GM18508 (cell line): ENCODE measurements at regions not wholly inside any gene's neighbourhood (a gene's known extent, or its start where the extent isn't known, plus 50 kb on each side); places are given as distances from the start of the nearest gene placed in this dataset.

Source experiments
- ATAC-seq: cut with Tn5 transposase; IDR thresholded peaks from one replicate; pipeline ENCODE4 v1.9.1; 2021; ENCODE audit warnings: moderate number of reproducible peaks; ENCODE audit not compliant: insufficient read depth, unreplicated experiment

DNA sequence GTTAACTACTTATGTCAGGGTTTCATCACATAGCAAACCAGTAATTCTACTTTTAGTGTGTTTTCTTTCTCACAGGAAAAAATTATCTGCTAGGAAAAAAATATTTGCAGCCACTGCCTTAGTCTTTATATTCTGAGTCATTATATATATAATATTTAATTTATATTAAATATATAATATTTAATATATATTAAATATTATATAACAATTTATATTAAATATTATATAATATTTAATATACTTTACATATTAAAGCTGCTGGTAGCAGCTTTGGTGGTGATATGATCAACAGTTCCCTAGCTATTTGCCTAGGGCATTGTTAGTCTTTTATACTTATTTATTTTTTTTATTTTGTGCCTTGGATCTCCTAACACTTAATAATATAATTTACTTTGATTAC is 381.6 kb downstream of the STIM2 start:
- ATAC-seq = no peak

DNA sequence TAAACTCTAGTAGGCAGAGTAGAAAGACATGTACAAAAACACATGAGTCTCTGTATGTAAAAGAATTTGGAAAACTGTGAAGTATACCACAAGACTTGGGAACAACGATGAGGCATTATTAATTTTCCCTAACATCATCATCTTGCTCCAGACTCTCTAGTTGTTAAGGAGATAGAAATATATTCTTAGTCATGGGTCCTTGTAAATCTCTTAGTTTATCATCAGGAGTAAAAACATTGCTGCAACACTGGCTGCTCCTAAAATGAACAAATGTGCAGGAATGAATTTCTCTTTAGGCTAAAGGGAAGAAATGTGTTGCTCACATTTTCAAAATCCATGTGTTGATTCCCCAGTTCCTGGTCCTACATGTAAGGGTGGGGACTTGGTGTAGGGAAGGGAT is 384.6 kb downstream of the STIM2 start:
- ATAC-seq = no peak

DNA sequence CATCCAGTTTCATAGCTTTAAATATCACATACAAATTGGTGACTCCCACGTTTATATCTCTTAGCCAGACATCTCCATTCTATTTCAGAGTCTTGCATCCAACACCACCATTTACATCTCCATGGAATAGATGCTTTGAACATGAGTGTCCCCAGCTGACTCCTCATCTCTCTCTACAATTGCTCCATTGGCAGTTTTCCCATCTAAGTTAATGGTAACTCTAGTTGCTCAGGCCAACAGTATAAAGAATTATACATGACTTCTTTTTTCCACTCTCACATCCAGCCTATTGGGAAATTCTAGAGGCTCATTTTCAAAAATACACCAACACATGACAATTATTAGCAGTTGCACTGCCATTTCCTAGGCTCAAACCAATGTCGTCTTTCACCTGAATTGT is 388.2 kb downstream of the STIM2 start:
- ATAC-seq = no peak

DNA sequence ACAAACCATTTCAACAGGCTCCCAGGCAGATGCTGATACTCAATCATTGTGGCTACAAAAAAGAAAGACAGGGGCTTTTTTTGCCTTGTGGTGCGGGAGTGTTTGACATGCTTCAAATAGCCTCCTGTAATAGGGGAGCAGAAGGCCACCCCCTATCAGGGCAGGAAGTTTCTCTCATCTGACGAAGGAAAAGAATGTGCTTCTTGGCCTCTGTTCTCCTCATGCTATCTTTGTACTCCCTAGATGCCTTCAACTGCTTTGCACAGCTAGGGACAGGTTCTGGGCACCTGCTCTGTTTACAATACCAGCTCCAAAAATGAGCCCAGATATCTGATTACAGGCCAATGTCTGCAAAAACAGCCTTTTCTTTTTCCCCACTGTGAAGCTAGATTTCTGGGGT is 391.1 kb downstream of the STIM2 start:
- ATAC-seq = no peak

DNA sequence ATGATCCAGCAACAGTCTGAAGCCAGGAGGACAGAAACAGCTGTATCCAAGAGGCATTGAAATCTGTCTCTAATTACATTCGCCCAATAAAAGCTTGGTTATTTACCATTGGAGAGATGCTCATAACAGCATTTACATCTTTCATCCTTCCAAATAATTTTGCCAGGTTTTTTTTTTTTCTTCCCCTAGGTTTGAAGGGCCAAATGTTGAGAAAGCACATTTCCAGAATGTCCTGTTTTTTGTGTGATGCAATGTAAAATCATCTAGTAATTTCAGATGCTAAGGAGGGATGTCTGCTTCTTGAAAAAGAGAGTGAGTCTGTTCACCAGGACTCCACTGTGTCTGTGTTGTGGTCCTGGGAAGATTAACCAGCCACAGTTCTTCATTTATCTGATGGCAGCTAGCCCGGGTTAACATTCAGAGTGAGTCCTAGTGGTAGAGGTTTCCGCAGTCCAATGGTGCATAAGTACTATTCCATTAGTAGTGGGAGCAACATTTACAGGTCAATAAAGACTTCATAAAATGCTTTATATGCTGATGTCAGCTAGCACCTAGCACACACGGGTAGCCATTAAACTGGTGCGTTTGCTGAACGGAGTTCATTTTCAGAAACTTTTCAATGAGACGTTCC is 406.8 kb downstream of the STIM2 start:
- ATAC-seq = no peak

DNA sequence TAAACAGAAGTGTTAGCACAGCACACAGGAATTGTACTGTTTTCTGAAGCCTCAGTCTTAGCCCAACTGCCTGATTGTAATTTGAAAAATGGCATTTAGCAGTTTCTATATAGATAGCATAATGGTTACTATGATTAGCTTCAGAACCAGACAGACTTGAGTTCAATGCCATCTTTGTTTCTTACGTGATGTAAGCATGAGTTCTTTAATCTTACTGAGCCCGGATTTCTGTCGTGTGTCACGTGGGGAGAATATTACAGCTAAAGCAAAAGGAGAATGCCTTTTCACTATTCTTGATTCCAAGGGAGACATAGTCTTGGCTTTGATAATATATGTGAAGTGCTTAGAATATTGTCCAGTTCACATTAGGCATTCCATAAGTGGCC is 407.3 kb downstream of the STIM2 start:
- ATAC-seq = no peak

DNA sequence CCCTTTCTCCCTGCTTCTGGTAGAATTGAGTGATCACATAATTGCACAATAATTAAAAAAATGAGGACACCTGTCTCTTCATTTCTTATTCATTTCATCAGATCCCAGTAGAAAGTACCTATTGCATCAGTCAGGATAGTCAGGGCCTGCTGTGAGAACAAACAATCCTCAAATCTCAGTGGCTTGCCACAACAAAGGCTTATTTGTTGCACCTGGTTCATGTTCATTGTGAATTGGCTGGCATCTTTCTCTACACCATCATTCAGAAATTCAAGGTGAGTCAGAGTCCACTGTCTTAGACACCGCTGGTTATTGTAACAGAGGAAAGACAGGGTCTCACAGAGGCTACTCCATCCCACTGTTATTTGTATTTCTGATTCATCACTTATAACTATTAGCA is 409.8 kb downstream of the STIM2 start:
- no peak for ATAC-seq

DNA sequence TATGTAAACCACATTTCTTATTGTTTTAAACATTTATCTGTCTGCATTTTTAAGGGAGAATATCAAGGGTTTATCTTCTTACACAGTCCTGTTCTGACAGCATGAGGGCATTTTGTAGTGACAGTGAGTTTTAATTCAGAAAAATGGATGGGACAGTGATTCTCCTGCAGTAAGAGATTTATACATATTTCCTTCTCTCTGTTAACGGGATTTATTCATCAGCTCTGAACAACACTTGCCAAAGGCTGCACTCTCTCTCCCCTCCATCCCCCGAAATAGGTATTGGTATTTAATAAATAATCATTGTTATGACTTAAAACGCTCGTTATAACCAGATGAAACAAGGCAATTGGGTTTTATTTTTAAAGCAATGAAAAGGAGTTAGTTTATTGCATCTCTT is 410.9 kb downstream of the STIM2 start:
- ATAC-seq = no peak

DNA sequence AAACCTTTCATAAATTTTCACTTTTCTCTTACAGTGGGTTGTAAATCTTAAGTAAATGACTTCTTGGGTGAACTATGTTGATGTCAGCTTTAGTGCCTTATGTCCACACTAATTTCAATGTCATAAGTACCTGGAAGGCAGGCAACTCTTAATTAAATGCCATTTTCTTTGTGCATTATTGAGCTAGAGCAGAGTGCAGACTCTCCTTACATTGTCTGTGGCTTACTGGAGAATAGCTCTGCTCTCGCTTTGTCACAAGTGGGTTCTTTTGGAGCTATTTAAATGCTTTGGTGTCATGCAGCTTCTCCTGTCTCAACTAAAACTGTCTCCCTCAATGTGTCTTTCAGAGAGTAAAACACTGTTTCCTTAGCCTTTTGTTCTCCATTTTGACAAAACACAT is 411.6 kb downstream of the STIM2 start:
- ATAC-seq = no peak

DNA sequence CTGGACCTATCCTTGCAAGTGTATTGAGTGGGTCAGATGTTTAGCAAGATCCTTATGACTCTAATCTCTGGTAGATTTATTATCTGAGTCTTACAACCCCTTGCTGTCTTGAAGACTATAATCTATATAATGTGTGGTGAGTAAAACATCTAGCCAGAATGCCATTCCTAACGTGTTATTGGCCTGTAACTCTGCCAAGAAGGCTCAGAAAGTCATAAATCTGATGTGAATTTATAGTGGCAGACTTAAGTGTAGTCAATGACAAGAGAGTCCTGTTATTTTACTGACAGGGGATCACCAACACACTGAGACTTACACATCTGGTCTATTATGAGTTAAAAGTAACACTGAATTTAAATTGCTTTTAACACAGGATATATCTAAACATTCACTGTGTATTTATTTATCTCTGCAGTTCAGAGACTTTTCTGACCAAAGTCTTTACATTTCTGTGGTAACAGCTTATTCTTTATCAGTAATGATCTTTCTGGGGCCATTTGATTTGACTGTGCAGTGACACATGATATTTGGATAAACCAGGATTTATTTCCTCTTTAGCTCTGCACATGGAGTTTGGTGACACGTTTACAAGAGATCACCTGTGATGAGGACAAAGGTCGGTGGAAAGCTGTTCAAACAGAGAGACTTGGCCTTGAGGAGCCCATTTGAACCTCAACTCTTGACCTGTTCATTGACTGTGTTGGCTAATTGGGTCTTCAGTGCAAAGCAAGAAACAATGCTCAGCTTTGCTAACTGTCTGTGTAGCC is 415.8 kb downstream of the STIM2 start:
- ATAC-seq = no peak

DNA sequence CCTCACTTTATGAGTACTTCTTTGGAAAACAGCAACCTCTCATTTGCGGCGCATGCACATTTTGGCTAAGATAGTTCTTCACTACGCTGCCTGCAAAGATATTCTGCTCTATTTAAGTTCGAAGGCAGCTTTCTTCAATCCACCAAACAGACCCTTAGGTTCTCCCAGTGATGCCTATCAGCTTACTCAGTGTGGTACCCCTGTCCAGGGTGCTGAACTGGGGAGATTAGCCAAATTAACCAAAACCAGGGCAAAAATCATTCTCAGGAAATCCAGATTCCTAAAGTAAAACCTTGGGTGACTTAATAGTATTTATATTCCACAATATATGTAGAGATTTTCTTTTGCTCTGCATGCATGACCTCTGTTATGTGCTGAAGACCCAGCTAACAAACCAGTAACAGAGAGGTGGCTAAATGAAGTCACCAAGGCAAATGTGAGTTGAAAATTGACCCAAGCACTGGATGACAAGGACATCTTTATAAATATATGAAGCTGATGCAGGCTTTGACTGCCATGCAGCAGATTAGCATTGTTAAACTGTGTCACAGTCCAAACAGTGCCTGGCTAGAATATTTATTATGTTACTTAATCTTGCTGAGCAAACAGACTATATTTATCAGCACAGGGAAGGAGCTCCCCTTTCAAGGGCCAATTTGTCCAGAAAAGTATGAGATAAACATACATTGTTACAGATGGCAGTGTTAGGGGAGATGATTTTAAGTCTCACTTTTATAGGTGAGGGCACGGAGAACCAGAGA is 418.2 kb downstream of the STIM2 start:
- ATAC-seq = no peak

DNA sequence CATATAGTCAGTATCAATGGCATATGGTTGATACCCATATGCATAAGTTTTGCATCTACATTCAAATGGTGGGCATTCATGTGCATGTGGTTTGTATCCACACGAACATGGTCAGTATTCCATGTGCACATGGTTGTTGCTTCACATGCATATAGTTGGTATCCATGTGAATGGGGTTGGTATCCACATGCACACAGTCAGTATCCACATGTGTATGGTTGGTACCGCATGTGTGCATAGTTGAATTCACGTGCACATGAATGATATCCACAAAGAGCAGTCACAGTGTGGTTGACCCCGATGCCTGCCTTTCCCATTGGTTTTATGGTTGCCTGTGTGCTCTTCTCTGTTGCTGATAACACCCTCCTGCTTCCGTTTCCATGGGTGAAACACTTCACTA is 427.9 kb downstream of the STIM2 start:
- ATAC-seq = no peak

DNA sequence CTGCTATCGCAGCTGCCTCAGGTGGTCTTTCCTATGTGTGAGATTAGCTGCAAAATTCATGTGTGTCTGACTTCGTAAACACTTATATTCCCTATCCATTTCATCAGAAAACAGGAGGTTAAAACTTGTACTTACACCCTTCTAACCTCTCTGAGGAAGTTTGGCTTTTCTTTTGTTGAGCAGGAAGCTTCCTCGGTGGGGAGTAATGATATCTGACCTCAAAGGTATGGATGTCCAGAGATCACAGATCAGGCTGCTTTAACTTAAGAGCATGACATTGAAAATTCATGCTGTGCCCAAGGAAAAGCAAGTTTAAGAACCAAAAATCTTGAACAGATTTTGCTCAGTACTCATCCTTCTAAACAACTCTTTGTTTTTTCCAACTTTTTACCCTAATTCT is 429.1 kb downstream of the STIM2 start:
- no peak for ATAC-seq

DNA sequence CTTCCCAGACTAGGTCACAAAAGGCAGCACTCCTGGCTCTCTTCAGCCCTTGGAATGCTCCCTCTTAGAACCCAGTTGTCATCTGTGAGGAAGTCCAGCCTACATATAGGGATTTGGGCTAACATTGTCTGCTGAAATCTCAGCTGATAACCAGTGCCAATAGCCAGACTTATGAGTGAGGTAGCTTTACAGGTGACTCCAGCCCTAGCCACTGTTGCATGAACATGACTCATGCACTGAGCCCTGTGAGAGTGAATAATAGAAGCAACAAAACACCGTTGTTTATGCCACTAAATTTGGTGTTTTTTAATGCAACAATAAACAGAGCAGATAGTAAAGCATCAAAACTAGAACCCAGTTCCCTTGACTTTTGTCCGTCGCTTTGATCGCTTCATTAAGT is 433.2 kb downstream of the STIM2 start:
- ATAC-seq = no peak

DNA sequence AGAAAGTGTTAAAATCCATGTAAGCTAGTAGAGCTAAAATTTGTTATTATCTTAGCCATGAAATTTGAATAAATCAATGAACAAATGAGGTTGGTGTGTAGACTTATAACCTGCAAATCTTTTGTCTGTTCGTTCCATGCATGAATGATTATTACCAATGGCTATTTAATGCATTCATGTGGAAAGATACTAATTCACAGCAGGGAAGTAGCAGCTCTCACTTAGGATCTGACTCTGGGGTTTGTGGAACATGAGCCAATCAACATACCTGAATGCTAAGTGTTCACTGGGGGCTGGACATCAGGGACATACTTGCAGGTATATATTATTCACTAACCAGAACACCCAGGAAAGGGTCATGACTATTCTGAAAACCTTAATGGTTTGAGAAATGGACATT is 444.1 kb downstream of the STIM2 start:
- ATAC-seq = no peak

DNA sequence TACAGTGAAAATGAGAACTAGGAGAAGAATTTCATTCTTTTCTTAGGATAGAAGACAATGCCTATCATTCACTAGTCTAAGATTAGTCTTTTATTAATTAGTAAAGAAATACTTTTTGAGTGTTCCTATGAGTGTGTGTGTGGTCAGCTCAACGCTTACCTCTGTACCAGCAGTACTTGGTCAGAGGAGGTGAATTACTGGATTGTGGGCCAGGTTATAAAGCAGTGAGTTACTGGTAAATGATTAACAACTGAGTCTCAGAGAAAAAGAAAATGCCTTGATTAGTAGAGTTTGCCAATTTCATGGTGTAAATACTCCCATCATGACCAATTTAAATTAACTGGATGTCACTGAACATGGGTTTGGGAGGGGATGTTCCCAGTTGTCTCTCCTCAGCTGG is 444.6 kb downstream of the STIM2 start:
- no peak for ATAC-seq

DNA sequence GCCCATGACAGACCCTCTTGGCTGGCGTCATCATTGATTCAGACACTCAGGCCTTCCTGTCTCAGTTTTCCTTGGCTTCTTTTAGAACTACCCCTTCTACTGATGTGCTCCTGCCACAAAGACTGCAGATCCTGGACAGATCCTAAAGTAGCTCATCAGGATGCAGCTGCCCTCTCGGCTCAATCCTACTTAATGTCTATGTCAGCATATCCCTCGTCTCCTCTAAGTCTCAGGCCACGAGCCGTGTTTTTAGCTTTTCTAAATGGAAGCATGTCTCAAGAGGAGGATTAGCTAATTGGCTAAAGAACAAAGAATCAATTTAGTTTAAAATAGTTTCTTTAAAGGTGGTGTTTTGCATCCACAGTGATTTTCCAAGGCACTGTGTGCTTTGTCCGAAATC is 447.7 kb downstream of the STIM2 start:
- no peak for ATAC-seq

DNA sequence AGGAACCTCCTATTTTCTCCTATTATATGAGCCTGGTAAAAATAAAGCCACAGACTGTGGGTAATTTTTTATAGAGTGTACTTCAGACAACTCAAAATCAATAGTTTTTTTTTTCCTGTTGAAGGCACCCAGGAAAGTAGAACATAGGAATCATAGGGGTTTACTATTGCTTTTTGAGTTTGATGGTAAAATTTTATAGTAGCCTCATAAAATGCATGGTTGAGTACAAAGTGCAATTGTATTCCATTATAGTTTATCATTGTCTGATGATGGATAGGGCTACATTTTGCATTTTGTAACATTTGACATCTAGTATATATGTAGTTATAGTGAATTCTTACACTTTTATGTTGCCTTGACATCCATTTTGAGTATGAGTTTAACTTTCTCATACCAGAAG is 455.0 kb downstream of the STIM2 start:
- no peak for ATAC-seq

DNA sequence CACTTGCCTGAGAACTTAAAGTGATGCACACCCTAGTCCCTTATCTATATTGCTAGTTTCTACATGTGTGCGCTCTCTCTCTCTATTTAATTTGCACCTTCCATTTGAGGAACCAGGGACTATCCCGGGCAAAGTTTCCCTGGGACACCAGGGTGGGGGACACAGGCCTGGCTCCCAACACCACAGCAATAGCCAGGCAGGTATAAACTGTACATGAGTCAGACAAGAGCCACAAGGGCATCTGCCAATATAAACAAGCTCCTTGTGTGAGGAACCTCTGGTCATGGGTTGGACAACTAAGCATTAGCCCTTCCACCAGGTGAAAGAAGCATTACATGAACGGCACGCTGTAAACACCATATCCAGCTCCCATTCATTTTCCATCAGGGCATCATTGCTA is 455.5 kb downstream of the STIM2 start:
- no peak for ATAC-seq

DNA sequence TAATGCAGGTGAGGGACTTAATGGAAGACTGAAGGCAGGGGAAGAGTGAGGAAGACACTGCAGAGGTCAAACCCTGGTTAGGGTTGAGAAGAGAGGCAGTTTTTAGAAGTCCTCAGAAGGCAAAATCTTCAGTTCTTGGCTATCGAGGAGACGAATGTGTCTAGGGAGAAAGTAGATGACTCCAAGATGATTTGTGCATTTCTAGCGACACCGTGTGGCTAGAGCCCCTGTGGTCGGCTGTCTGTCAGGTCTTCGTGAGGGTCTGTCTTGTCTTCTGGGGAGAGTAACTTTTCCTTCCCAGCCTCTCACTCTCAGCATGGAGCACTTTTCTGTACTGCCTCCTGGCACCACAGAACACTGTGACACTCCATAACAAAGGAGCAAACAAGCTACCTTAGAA is 458.1 kb downstream of the STIM2 start:
- ATAC-seq = no peak

DNA sequence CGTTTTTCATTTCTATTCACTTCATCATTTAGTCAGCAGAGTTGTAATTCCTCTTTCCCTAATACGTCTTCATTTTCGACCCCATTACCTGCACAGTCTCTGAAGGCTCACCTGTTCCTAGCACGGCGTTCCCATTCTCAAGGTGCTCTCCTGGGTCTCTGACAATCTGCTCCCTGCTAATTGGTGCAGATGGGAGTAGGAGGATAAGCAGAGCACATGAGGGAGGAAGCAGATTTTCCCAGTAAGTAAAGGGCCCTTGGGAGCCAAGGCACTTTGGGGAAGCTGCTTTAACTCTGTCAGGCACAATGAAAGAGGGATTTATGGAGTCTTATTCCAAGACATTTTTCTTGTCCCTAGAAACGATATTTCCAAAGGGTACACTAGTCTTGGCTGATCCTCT is 466.4 kb downstream of the STIM2 start:
- no peak for ATAC-seq
